Thymus (tissue), 11 donors: ENCODE measurements at regions not wholly inside any gene's neighbourhood (a gene's known extent, or its start where the extent isn't known, plus 50 kb on each side); places are given as distances from the start of the nearest gene placed in this dataset.
"Not testable (repeated sequence)": the region's sequence is repeated elsewhere in the genome, so short reads cannot be mapped to it uniquely, and the experiment has no call there.

Experiments
- DNase-seq, 9 donors: peaks; one replicate each; pipeline ENCODE4 v3.0.0-alpha.2; 2013; ENCODE audit warnings: low spot score in 9 of 9, low read depth in 6 of 9, missing footprints in 1 of 9
- H3K27ac ChIP-seq, 2 donors: one replicate each; pipeline ENCODE4 v1.5.1; 2013; ENCODE audit warnings: control low read depth in 1 of 2, low read depth in 1 of 2, low read length in 1 of 2, mild to moderate bottlenecking in 1 of 2, moderate library complexity in 1 of 2
- H3K27me3 ChIP-seq, 2 donors: one replicate each; pipeline ENCODE4 v1.5.1; 2013; ENCODE audit warnings: low read length in 1 of 2; ENCODE audit not compliant: control insufficient read depth in 2 of 2, insufficient read depth in 1 of 2
- H3K36me3 ChIP-seq, 2 donors: one replicate each; pipeline ENCODE4 v1.5.1; 2013; ENCODE audit warnings: low read length in 1 of 2, mild to moderate bottlenecking in 1 of 2, moderate library complexity in 1 of 2; ENCODE audit not compliant: control insufficient read depth in 2 of 2, insufficient read depth in 2 of 2
- H3K4me1 ChIP-seq, 2 donors: one replicate each; pipeline ENCODE4 v1.5.1; 2013; ENCODE audit warnings: low read length in 2 of 2; ENCODE audit not compliant: control insufficient read depth in 2 of 2, insufficient read depth in 2 of 2
- H3K4me3 ChIP-seq, 2 donors: one replicate each; pipeline ENCODE4 v1.5.1; 2013; ENCODE audit warnings: low read length in 2 of 2, control low read depth in 1 of 2, mild to moderate bottlenecking in 1 of 2
- H3K9me3 ChIP-seq, 2 donors: one replicate each; pipeline ENCODE4 v1.5.1; 2013; ENCODE audit warnings: low read length in 1 of 2, mild to moderate bottlenecking in 1 of 2; ENCODE audit not compliant: control insufficient read depth in 2 of 2, insufficient read depth in 1 of 2
- WGBS: extraction: QIAGEN DNeasy Blood & Tissue Kit; methylation state at CpG from one replicate; pipeline ENCODE4 v1.1.7; 2013; 5-methylcytosine and 5-hydroxymethylcytosine counted together
- donor health status: healthy.

GRCh38 chr17:43304792-43305191 lies 71.0 kb upstream of the RNU2-1 start:
- H3K4me3 ChIP-seq, H3K27me3 ChIP-seq, DNase-seq, H3K9me3 ChIP-seq, H3K4me1 ChIP-seq, H3K36me3 ChIP-seq, H3K27ac ChIP-seq: not testable (repeated sequence)
- 98% methylated on average over 13 of the region's 23 CpGs for WGBS

GRCh38 chr17:43303049-43303448 lies 69.3 kb upstream of the RNU2-1 start:
- WGBS, result no CpG with 5 or more reads among the region's 5 CpGs
- not testable (repeated sequence) for DNase-seq, H3K27ac ChIP-seq, H3K4me3 ChIP-seq, H3K27me3 ChIP-seq, H3K36me3 ChIP-seq, H3K9me3 ChIP-seq, H3K4me1 ChIP-seq

- not testable (repeated sequence) for H3K27ac ChIP-seq
Observed at GRCh38 chr17:43299300-43300076, 65.7 kb upstream of the RNU2-1 start.

GRCh38 chr17:43289670-43290069 lies 55.9 kb upstream of the RNU2-1 start:
- H3K36me3 ChIP-seq, H3K4me3 ChIP-seq, H3K27ac ChIP-seq, DNase-seq, H3K27me3 ChIP-seq, H3K9me3 ChIP-seq, H3K4me1 ChIP-seq: not testable (repeated sequence)
- WGBS, result no CpG with 5 or more reads among the region's 11 CpGs

More at GRCh38 chr17:43299300-43300076, 65.7 kb upstream of the RNU2-1 start:
- not testable (repeated sequence) for H3K4me1 ChIP-seq, H3K9me3 ChIP-seq, DNase-seq, H3K36me3 ChIP-seq, H3K4me3 ChIP-seq, H3K27me3 ChIP-seq
- no CpG with 5 or more reads among the region's 37 CpGs for WGBS

GRCh38 chr17:43283606-43284005 lies 49.8 kb upstream of the RNU2-1 start:
- not testable (repeated sequence) for H3K4me3 ChIP-seq, H3K9me3 ChIP-seq, H3K36me3 ChIP-seq, H3K27me3 ChIP-seq, H3K27ac ChIP-seq, H3K4me1 ChIP-seq, DNase-seq
- no CpG with 5 or more reads among the region's 15 CpGs for WGBS
